HCT116 (cell line): ENCODE measurements at regions not wholly inside any gene's neighbourhood (a gene's known extent, or its start where the extent isn't known, plus 50 kb on each side); places are given as distances from the start of the nearest gene placed in this dataset.

Experiments used
- CEBPB ChIP-seq: IDR thresholded peaks from 2 replicates; pipeline ENCODE4 v1.6.1; 2012; ENCODE audit warnings: low read depth
- CTCF ChIP-seq, 3 experiments: fragments of 200-600 bp in 1 of 3; sonication (generic) in 1 of 3; IDR thresholded peaks in 2 of 3; conservative IDR thresholded peaks in 1 of 3; 2 replicates each; pipeline ENCODE4 v1.5.1; 2012 to 2017; ENCODE audit warnings: low read depth in 2 of 3, low read length in 2 of 3, antibody characterized with exemption in 1 of 3, borderline replicate concordance in 1 of 3, control low read depth in 1 of 3, mild to moderate bottlenecking in 1 of 3, mixed read lengths in 1 of 3, mixed run types in 1 of 3, moderate library complexity in 1 of 3; ENCODE audit not compliant: insufficient read depth in 1 of 3
- EZH2 ChIP-seq: fragments of 200-600 bp; sonication (generic); IDR thresholded peaks from 2 replicates; pipeline ENCODE4 v1.6.1; 2017; ENCODE audit warnings: antibody characterized with exemption, mixed run types
- EZH2phosphoT487 ChIP-seq: fragments of 200-600 bp; IDR thresholded peaks from 2 replicates; pipeline ENCODE4 v1.6.1; 2018; ENCODE audit warnings: antibody characterized with exemption, borderline replicate concordance
- MAX ChIP-seq: IDR thresholded peaks from 2 replicates; pipeline ENCODE4 v1.6.1; 2012
- POLR2A ChIP-seq: IDR thresholded peaks from 2 replicates; pipeline ENCODE4 v1.7.0; 2011; ENCODE audit warnings: borderline replicate concordance; ENCODE audit not compliant: insufficient read depth, insufficient read length; ENCODE audit errors: extremely low read depth
- POLR2AphosphoS5 ChIP-seq: IDR thresholded peaks from 2 replicates; pipeline ENCODE4 v1.6.1; 2011; ENCODE audit warnings: mild to moderate bottlenecking, low read depth, low read length, moderate library complexity
- RAD21 ChIP-seq: IDR thresholded peaks from 2 replicates; pipeline ENCODE4 v1.6.1; 2012; ENCODE audit warnings: low read depth, mild to moderate bottlenecking
- SRF ChIP-seq: IDR thresholded peaks from 2 replicates; pipeline ENCODE4 v1.6.1; 2012; ENCODE audit warnings: low read depth
- ZFX ChIP-seq: fragments of 450-650 bp; IDR thresholded peaks from 2 replicates; pipeline ENCODE4 v1.6.1; 2017
- ZNF274 ChIP-seq: fragments of 200-500 bp; sonication (Bioruptor generic); IDR thresholded peaks from 2 replicates; pipeline ENCODE4 v1.6.1; 2014; ENCODE audit warnings: mild to moderate bottlenecking, low read depth, low read length, inconsistent platforms
- TF ChIP-seq, protein P1 (sequence below): IDR thresholded peaks from 2 replicates; pipeline ENCODE4 v1.6.1; 2012
- TF ChIP-seq, protein P2 (sequence below): IDR thresholded peaks from 2 replicates; pipeline ENCODE4 v1.6.1; 2012; ENCODE audit warnings: low read depth

GRCh38 chr6:104537872-104538271 lies 321.8 kb downstream of the HACE1 start:
- no peak for TF ChIP-seq POLR2AphosphoS5
- no peak for TF ChIP-seq CTCF (IDR thresholded peaks at IDR 0.05 in 2 of 3, conservative IDR thresholded peaks at IDR 0.05 in 1 of 3; ENCODE audit: borderline replicate concordance in 1 of 3, insufficient read depth in 1 of 3, low read depth in 2 of 3, low read length in 2 of 3)
- TF ChIP-seq RAD21: no peak
- TF ChIP-seq POLR2A: no peak
- no peak for TF ChIP-seq EZH2
- no peak for TF ChIP-seq ZFX
- no peak for TF ChIP-seq SRF
- TF ChIP-seq, protein P1, sequence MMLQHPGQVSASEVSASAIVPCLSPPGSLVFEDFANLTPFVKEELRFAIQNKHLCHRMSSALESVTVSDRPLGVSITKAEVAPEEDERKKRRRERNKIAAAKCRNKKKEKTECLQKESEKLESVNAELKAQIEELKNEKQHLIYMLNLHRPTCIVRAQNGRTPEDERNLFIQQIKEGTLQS: no peak
- TF ChIP-seq, protein P2, sequence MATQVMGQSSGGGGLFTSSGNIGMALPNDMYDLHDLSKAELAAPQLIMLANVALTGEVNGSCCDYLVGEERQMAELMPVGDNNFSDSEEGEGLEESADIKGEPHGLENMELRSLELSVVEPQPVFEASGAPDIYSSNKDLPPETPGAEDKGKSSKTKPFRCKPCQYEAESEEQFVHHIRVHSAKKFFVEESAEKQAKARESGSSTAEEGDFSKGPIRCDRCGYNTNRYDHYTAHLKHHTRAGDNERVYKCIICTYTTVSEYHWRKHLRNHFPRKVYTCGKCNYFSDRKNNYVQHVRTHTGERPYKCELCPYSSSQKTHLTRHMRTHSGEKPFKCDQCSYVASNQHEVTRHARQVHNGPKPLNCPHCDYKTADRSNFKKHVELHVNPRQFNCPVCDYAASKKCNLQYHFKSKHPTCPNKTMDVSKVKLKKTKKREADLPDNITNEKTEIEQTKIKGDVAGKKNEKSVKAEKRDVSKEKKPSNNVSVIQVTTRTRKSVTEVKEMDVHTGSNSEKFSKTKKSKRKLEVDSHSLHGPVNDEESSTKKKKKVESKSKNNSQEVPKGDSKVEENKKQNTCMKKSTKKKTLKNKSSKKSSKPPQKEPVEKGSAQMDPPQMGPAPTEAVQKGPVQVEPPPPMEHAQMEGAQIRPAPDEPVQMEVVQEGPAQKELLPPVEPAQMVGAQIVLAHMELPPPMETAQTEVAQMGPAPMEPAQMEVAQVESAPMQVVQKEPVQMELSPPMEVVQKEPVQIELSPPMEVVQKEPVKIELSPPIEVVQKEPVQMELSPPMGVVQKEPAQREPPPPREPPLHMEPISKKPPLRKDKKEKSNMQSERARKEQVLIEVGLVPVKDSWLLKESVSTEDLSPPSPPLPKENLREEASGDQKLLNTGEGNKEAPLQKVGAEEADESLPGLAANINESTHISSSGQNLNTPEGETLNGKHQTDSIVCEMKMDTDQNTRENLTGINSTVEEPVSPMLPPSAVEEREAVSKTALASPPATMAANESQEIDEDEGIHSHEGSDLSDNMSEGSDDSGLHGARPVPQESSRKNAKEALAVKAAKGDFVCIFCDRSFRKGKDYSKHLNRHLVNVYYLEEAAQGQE: no peak
- TF ChIP-seq CEBPB: no peak
- no peak for TF ChIP-seq MAX
- TF ChIP-seq ZNF274: no peak
- TF ChIP-seq EZH2phosphoT487: no peak
